ENCODE measurements at regions not wholly inside any gene's neighbourhood (a gene's known extent, or its start where the extent isn't known, plus 50 kb on each side); places are given as distances from the start of the nearest gene placed in this dataset.
A peak's percentile ranks its signal among the peaks of the same experiment; 100 is the strongest.

- Histone ChIP-seq H3K4me1 (no peaks in the 10 kb centered on the region), H3K4me3 (no peak overlapping the region), H3K4me2 (no peak overlapping the region), H3K9me3 (peaks cover 13% of the 10 kb centered on the region; the same call in 2 of the 3 replicates), H3K27ac (no peak overlapping the region)
- FAIRE-seq (peak; percentile 79), ATAC-seq (no peak), DNase-seq (ENCODE audit: low read depth in 1 of 2, low spot score in 1 of 2) (no peak)
- TF ChIP-seq CBX2 (IDR thresholded peaks at IDR 0.05; ENCODE audit: borderline replicate concordance, low read depth) (no peak), CHD4 (IDR thresholded peaks at IDR 0.05; ENCODE audit: borderline replicate concordance) (no peak), ZSCAN20 (CRISPR knock-in tag; IDR thresholded peaks at IDR 0.05) (no peak), FOXS1 (CRISPR knock-in tag; IDR thresholded peaks at IDR 0.05) (no peak), HOXA7 (CRISPR knock-in tag; IDR thresholded peaks at IDR 0.05) (no peak), RCOR1 (IDR thresholded peaks at IDR 0.05; ENCODE audit: low read depth, low read length) (no peak), CBX8 (IDR thresholded peaks at IDR 0.05) (no peak), EP300 (IDR thresholded peaks at IDR 0.05) (no peak), POLR2AphosphoS2 (conservative IDR thresholded peaks at IDR 0.05; ENCODE audit: low read length) (no peak), HOXB13 (CRISPR knock-in tag; IDR thresholded peaks at IDR 0.05; ENCODE audit: low read depth) (no peak), HES2 (IDR thresholded peaks at IDR 0.05) (no peak), EHMT2 (IDR thresholded peaks at IDR 0.05; ENCODE audit: low read depth) (no peak)
- TF ChIP-seq, protein P1, sequence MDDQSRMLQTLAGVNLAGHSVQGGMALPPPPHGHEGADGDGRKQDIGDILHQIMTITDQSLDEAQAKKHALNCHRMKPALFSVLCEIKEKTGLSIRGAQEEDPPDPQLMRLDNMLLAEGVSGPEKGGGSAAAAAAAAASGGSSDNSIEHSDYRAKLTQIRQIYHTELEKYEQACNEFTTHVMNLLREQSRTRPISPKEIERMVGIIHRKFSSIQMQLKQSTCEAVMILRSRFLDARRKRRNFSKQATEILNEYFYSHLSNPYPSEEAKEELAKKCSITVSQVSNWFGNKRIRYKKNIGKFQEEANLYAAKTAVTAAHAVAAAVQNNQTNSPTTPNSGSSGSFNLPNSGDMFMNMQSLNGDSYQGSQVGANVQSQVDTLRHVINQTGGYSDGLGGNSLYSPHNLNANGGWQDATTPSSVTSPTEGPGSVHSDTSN (IDR thresholded peaks at IDR 0.05), result no peak
- 12% methylated on average over 6 of the region's 6 CpGs for WGBS (ENCODE audit: missing lambda C conversion rate)
- ChIA-PET CTCF (interaction anchor here (1.5 kb wide), 1 partner anchor 28 kb away, joined by 3 read pairs; no protein-coding TSS in a partner anchor), POLR2A (no interaction called here)
Observed at GRCh38 chr19:28234637-28235036, 978.3 kb downstream of the UQCRFS1 start.

GRCh38 chr19:28228854-28229253, 984.1 kb downstream of the UQCRFS1 start:
- WGBS (ENCODE audit: missing lambda C conversion rate), result 1% methylated on average over 2 of the region's 2 CpGs
- Histone ChIP-seq H3K4me2 (no peak overlapping the region), H3K27ac (no peak overlapping the region), H3K9me3 (peaks cover 11% of the 10 kb centered on the region; the same call in 2 of the 3 replicates), H3K4me1 (no peaks in the 10 kb centered on the region), H3K4me3 (no peak overlapping the region)
- ChIA-PET CTCF (interaction anchor here (1.3 kb wide), 2 partner anchors 8 to 14 kb away, joined by 3 read pairs; no protein-coding TSS in a partner anchor), POLR2A (no interaction called here)
- FAIRE-seq (no peak), DNase-seq (ENCODE audit: low read depth in 1 of 2, low spot score in 1 of 2) (no peak), ATAC-seq (no peak)
- TF ChIP-seq RCOR1 (IDR thresholded peaks at IDR 0.05; ENCODE audit: low read depth, low read length), result no peak
- no peak for TF ChIP-seq USF2 (IDR thresholded peaks at IDR 0.05)

DNA sequence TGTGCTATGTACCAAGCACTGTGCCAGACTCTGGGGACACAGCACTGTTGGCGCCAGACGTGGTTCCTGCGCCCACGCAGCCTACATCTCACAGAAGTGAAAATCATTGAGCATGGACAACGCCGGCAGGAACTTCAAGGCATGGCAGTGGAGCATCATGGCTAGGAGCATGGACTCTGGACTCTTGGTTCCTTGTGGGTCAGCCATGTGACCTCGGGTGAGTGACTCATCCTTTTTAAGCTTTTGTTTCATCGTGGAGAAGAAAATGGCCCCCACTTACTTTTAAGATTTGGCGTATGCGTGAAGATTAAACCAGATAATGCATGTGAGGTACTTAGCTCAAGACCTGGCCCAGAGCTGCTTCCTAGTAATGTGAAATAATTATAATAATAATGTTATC, 988.5 kb downstream of the UQCRFS1 start:
- TF ChIP-seq FOSL2 (IDR thresholded peaks at IDR 0.05) (no peak), FOSL2 (CRISPR knock-in tag; IDR thresholded peaks at IDR 0.05) (0 out of 2 replicates have a peak, but pooled peaks have one; percentile 8), RCOR1 (IDR thresholded peaks at IDR 0.05; ENCODE audit: low read depth, low read length) (no peak)
- Histone ChIP-seq H3K27ac (no peak overlapping the region), H3K4me2 (no peak overlapping the region), H3K4me1 (no peaks in the 10 kb centered on the region), H3K9me3 (peaks cover 20% of the 10 kb centered on the region; the same call in 2 of the 3 replicates), H3K4me3 (no peak overlapping the region)
- FAIRE-seq (no peak), ATAC-seq (no peak), DNase-seq (ENCODE audit: low read depth in 1 of 2, low spot score in 1 of 2) (no peak)
- 27% methylated on average over 10 of the region's 10 CpGs for WGBS (ENCODE audit: missing lambda C conversion rate)
- CTCF ChIA-PET, result no interaction called here
- POLR2A ChIA-PET, result no interaction called here

DNA sequence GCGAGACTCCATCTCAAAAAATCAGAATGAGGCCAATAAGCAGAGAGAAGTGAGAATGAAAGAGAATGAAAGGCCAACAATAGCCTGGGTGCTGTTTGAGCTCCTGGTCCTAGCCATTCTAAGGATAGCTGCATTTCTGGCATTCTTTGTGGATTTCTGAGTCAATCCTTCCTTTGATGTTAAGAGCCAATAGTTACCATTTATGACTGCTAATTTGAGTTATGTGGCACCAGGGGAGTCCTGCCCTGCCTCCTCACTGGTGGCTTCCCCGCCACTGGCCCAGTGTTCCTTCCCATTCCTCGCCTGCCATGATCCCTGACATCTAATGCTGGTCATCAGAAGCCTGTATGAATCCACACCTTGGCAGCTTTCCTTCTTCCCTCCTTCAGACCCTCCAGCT, 991.2 kb downstream of the UQCRFS1 start:
- FAIRE-seq (no peak), DNase-seq (ENCODE audit: low read depth in 1 of 2, low spot score in 1 of 2) (no peak), ATAC-seq (no peak)
- H3K4me2 ChIP-seq, result no peak overlapping the region
- ChIA-PET CTCF (no interaction called here), POLR2A (no interaction called here)
- H3K4me1 ChIP-seq, result no peaks in the 10 kb centered on the region
- under 1% methylated on average over 3 of the region's 3 CpGs for WGBS (ENCODE audit: missing lambda C conversion rate)
- H3K27ac ChIP-seq, result no peak overlapping the region
- peaks cover 20% of the 10 kb centered on the region; the same call in 2 of the 3 replicates for H3K9me3 ChIP-seq
- no peak overlapping the region for H3K4me3 ChIP-seq
- TF ChIP-seq EHMT2 (IDR thresholded peaks at IDR 0.05; ENCODE audit: low read depth) (no peak), CEBPB (IDR thresholded peaks at IDR 0.05) (no peak), USF2 (IDR thresholded peaks at IDR 0.05) (no peak), TFCP2L1 (CRISPR knock-in tag; IDR thresholded peaks at IDR 0.05) (no peak), CHD2 (IDR thresholded peaks at IDR 0.05; ENCODE audit: low read length, partially characterized antibody) (no peak), GATA3 (IDR thresholded peaks at IDR 0.05; ENCODE audit: borderline replicate concordance) (no peak), CHD4 (IDR thresholded peaks at IDR 0.05; ENCODE audit: borderline replicate concordance) (no peak), KDM5A (IDR thresholded peaks at IDR 0.05) (no peak), TP53 (CRISPR knock-in tag; IDR thresholded peaks at IDR 0.05) (no peak), ATOH8 (CRISPR knock-in tag; IDR thresholded peaks at IDR 0.05; ENCODE audit: low read depth) (no peak), CBX2 (IDR thresholded peaks at IDR 0.05; ENCODE audit: borderline replicate concordance, low read depth) (no peak), FOSL2 (IDR thresholded peaks at IDR 0.05) (no peak), FOSL2 (CRISPR knock-in tag; IDR thresholded peaks at IDR 0.05) (no peak), CBX8 (IDR thresholded peaks at IDR 0.05) (no peak), JUNB (IDR thresholded peaks at IDR 0.05) (no peak), POLR2A (IDR thresholded peaks at IDR 0.05; ENCODE audit: low read length) (no peak), NFE2L2 (conservative IDR thresholded peaks at IDR 0.05; ENCODE audit: low read length) (no peak), EHF (CRISPR knock-in tag; IDR thresholded peaks at IDR 0.05) (no peak), ZC3H11A (IDR thresholded peaks at IDR 0.05) (no peak)

Measured in A549 (cell line).